GM18909 (cell line): ENCODE measurements at regions not wholly inside any gene's neighbourhood (a gene's known extent, or its start where the extent isn't known, plus 50 kb on each side); places are given as distances from the start of the nearest gene placed in this dataset.
"Not testable (repeated sequence)": the region's sequence is repeated elsewhere in the genome, so short reads cannot be mapped to it uniquely, and the experiment has no call there.

ENCODE experiments used
- ATAC-seq: cut with Tn5 transposase; IDR thresholded peaks from one replicate; pipeline ENCODE4 v1.9.1; 2021; ENCODE audit warnings: mild to moderate bottlenecking; ENCODE audit not compliant: unreplicated experiment, poor library complexity

DNA sequence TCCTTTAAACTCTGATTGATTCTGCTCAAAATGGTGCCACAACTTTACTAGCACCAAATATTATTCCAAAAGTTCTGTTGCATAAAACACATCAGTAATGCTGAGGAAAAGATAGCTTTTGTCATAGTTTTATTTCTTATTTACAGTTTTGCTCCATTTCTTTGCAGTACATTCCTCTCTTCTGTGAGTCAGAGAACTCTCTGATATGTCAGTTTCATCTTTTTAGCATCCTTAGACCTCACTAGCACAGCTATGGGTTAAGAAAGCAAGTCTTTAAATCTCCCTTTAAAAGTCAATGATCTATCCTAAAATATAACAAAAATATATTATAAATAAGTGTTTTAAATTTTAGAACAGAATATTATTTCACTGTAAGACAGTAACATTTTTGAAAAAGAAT is 356.6 kb upstream of the SNX7 start:
- ATAC-seq, result no peak

DNA sequence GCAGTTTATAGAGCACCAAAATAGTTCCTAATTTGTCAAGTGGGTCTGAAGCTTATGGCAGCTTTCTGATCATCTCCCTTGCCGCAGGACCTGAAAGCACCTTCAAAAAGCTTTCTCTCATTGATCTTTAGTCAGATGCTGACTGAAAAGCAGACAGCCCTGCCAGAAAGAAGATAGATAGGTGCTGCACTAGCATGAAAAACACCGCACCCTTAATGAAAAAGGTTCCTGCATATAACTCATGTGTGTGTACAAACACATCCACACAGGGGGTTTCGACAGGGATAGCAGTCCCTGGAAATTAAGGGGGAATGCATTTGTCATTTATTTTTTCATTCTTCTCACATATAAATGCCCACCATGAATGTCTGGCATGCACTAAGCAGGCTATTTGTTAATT is 361.7 kb upstream of the SNX7 start:
- no peak for ATAC-seq

DNA sequence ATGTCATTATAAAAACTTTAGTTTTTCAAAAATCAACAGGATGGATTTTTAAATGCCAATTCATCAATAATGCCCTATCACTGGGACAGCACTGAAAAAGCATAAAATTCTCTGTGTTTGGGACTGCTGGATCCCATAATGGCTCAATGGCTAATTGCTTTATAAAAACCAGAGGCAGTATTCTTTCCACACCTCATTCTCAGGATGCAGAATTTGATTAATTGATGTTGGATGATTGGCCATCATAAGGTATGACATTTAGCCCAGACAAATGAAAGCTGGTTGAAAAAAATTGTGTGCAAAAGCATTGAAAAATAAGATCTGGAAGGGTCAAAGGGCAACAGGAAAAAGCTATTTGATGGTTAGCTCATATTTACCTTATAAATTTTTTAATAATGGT is 362.2 kb upstream of the SNX7 start:
- no peak for ATAC-seq

DNA sequence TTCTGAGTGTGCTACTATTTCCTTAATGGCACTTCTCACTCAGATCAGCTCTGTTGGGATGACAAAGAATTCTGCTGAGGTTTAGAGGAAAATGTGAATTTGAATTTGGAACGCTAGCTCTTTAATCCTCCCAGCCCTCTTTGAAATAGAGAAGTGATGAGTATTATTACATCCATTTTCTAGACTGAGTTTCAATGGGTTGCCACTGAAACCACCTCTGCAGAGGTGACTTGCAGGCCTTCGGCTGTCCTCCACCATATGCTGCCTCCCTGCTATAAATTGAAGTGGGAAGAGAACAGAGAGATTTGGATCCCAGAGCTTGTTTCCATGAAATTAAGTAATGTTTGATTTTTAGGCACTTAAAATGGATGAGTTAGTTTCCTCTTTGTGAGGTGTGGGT is 363.2 kb upstream of the SNX7 start:
- ATAC-seq, result no peak

DNA sequence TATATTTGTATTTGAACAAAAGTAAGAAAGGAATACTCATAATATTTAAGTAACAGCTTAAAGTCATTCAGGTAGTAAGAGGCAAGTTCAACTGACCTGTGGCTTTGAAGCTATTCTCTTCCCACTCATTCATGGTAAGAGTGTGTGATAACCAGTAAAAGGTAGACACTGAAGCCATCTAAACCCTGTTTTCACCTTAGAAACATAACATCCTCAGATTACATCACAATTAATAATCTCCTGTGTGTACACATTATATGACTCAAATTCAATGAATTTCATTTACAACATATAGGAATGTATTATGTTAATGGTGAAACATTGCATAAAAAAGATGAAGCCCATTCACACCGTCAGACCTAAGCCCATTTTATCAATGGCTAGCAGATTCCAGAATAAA is 364.8 kb upstream of the SNX7 start:
- no peak for ATAC-seq

DNA sequence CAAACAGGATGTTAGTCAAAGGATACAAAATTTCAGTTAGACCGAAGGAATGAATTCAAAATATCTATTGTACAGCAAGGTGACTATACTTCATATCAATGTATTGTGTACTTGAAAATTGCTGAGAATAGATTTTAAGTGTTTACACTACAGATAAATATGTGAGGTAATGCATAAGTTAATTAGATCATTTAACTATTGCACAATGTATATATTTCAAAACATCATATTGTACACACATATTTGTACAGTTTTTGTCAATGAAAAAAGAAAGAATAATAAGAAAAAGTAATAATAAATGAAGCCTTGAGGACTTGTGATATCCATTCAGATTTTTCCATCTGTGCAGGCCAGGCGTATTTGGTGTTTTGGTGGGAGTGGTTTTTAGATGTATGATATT is 367.4 kb upstream of the SNX7 start:
- no peak for ATAC-seq

DNA sequence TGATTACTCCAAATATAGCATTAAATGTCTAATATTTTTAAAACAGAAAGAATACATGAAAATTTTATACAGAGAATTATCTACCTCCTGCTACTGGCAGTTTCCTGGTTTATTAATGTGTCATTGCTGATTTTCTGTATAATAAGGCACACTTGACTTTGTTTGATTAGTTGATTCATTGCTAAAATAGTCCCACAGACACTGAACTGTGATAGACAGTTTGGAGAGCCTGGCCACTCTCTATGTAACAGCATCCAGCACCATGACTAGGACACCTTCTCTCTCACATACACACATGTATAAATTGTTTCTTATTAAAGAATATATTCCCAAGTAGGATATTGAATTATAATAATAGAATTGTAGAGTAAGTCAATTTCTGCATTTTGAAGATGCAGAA is 368.5 kb upstream of the SNX7 start:
- no peak for ATAC-seq

DNA sequence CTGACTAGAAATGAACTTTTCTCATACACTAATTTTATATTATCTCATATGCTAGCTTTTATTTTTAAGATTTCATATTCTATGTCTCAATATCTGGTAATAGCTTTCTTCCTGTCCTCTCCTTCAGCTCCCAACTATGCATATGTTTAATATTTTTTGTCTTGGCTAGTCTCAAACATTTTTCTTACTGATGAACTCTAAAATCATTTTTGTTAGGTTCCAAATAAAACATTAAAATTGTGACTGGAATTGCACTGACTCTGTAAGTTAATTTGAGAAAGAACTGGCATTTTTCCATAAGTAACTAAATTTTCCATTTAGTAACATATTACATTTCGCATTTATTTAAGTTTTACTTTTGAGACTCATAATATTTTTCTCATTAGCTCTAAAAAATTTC is 368.5 kb upstream of the DPYD start:
- no peak for ATAC-seq

DNA sequence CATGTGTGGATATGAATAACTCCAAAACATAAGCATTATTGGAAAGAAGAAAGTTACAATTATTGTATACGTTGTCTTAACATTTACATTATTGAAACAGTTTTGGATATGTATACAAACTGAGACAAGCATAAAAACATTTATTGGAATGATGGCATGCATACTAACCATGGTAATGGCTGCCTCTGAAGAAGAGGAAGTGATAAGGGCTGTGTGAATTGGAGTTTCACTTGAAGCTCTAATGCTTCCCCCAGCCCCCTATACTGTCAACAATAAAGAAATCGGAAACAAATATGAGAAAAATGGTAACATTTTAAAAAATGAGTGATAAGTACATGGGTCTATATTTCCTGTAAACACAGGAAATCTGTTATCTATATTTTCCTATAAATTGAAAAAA is 367.7 kb upstream of the DPYD start:
- peak; percentile 43 for ATAC-seq

DNA sequence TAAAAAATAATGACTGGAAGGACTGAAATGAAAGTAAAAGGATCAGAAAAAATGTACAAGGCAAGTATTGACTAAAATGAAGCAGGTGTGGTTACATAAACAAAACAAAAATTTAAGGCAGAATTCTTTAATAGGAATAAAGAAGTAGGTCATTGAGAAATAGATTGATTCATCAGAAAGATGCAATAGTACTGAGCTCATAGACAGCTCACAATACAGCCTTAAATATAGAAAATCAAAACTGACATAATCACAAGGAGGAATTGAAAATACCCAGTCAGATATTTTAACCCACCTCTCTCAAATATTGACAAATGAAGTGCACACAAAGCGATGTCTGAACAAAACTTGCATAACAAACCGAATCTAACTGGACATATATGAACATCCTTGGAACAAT is 366.8 kb upstream of the DPYD start:
- ATAC-seq, result no peak

DNA sequence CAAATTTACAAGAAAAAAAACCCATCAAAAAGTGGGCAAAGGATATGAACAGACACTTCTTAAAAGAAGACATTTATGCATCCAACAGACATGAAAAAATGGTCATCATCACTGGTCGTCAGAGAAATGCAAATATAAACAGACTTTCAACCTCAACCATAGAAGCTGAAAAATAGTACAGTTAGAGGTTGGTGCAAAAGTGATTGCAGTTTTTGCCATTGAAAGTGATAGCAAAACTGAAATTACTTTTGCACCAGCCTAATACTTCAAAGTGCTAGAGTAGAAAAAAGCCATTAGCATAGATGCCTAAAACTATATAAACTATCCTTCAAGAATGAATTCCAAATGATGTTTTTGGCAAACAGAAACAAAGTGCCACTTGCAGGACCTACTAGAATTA is 365.8 kb upstream of the DPYD start:
- ATAC-seq, result peak; percentile 59

DNA sequence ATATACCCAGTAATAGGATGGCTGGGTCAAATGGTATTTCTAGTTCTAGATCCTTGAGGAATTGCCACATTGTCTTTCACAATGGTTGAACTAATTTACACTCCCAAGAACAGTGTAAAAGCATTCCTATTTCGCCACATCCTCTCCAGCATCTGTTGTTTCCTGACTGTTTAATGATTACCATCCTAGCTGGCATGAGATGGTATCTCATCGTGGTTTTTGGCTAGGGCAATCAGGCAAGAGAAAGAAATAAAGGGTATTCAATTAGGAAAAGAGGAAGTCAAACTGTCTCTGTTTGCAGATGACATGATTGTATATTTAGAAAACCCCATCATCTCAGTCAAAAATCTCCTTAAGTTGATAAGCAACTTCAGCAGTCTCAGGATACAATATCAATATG is 364.5 kb upstream of the DPYD start:
- ATAC-seq, result not testable (repeated sequence)

DNA sequence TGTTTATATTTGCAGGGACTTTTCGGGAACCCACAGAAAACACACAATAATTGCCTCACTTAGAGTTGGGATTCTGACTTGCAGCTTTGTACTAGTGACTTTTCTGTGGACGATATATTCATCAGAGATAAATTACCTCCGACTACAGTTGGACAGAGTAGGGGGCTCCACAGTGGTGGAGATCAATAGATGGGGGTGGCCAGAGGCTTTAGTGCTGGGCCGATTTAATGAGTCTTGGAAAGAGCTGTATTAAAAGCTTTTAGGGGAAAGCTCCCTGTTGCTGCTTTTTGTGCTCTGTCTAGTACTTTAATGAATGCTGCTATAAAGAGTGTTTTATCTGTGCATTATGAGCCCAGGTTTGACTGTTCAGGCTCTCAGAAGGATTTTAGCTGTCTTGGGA is 359.2 kb upstream of the DPYD start:
- no peak for ATAC-seq

DNA sequence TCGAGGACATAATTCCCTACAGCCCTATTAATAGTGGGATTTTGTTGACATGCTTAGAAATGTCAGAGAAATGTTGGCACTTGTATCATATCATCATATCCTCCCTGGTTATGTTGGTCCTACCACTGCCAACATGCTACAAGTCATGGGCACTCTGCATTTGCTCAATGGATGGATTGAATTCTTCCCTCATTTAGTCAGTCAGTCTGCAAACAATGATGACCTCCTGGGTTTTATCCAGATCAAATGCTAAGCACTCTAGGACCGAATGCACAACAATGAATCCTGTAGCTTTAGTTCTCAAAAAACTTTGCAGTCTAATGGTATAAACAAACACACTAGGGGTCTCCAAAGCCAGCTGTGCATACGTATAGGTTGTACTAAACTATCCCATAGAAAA is 357.2 kb upstream of the DPYD start:
- no peak for ATAC-seq

DNA sequence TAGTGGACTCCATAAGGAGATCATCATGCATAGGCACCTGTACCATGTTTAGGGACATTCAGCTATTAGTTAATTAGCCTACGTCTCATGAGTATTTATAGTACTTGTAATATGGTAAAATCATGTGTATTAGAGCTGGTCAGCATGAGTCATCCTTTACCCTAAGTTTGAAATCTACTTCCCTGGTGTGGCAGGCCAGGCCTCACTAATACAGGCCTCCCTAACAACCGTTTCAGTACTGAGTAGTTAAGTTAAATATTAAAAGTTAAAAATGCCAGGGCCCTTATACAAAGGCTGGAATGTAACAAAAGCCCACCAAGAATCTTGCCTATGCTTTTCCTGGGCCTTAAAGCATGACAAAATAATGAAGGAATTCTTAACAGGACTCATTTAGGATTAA is 356.3 kb upstream of the DPYD start:
- no peak for ATAC-seq

DNA sequence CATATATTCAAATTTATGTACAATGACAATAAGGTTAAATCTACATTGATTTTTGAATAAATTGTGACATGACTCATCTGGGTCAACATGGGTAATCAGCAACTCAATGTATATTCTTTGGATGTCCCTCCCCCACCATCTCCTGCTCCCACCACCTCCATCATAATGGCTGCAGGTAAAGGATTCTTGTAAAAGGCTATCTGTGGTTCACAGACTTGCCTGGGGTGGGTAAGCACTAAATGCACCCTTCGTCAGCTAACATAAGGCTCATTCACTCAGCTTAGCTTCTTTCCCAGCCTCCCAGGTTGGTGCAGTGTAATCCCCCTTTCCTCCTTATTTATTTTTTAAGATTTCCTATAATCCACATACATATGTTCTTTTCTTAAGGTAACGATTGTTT is 355.7 kb upstream of the DPYD start:
- ATAC-seq, result no peak

DNA sequence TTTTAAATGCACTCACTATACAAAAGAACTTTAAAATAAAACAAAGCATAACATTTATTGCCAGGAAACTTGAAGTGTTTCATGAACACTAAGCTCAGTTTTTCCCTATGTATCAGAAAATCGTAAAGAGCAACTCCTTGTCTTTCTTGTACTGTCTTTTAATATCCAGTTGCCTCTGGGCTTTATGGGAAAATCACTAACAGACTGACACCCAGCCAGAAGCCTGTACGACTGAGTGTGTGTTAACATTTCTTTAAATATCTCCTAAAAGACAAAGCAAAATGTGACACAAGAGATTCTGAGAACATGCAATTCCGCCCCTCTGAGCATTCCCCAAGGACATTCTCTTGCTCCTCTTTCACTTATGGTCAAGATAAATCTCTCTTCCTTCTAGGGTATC is 347.5 kb upstream of the DPYD start:
- ATAC-seq, result no peak

DNA sequence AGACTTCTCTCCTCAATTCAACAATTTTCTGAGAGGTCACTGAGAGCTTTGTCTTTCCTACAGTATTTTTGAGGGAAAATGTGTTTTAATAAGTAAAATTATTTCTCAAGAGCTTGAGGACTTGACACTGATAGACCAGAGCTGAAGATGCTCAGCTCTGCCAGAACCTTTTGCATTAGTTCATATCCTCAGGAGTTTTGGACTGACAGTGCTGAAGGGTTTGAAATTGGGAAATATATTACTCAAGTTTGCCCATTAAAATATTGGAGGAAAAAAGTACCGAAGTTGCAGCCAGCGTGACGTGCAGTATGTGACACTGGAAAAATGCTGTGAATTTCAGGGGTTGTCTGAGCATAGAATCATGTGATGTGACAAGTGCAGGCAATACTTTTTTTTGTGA is 346.6 kb upstream of the DPYD start:
- ATAC-seq, result no peak

DNA sequence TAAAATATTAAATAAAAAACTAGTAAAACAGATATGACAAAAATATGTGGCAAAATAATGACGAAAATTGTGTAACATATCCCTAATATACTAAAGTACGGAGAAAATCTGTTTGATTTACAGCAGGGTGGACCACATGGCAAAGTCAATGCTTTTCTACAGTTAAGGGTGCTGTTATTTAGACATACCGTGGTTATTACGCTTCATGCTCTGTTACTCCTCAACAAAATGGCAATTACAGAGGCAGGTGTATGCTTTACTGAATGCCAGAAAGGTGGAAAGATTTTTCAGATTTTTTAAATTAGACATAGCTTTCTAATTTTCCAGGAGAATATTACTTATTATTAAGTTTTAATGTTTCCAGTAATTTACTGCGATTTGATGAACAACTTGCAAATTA is 343.9 kb upstream of the DPYD start:
- ATAC-seq, result no peak

DNA sequence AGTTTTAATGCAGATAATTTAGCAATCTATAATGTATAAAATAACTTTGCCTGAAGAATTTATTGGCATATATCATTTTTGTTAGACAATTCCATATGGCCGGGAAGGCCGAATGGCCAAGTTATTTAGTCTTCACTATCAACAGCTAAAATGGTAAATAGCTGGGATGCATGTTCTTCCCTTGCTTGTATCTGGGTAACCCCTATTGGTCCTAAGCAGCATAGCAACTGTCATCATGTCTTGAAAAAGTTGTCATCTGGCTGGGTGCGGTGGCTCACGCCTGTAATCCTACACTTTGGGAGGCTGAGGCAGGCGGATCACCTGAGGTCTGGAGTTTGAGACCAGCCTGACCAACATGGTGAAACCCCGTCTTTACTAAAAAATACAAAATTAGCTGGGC is 340.0 kb upstream of the DPYD start:
- no peak for ATAC-seq

DNA sequence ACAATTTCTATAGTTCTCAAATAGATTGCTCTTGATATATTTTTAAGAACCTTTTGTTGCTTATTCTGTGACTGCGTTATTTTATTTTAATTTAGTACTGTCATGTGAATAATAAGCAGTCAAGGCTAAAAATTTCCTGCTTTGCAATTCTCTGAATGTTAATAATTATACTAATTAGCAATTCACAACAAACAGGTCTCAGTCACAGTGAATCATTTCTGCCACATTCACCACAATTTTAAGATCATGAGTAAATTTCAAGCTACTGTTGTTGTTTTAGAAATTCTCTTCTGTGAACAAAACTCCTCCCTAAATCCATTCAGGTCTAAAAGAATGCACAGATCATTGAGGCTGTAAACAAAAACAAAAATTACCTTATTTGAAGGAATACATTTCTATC is 339.6 kb upstream of the DPYD start:
- no peak for ATAC-seq

DNA sequence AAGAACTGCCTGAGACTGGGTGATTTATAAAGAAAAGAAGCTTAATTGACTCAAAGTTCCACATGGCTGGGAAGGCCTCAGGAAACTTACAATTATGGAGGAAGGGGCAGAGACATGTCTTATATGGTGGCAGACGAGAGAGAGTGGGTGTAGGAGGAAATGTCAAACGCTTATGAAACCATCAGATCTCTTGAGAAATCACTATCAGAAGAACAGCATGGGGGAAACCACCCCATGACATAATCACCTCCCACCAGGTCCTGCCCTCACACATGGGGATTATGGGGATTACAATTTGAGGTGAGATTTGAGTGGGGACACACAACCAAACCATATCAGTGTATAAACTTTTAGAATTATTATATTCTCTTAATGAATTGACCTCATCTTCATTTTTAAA is 335.9 kb upstream of the DPYD start:
- no peak for ATAC-seq

DNA sequence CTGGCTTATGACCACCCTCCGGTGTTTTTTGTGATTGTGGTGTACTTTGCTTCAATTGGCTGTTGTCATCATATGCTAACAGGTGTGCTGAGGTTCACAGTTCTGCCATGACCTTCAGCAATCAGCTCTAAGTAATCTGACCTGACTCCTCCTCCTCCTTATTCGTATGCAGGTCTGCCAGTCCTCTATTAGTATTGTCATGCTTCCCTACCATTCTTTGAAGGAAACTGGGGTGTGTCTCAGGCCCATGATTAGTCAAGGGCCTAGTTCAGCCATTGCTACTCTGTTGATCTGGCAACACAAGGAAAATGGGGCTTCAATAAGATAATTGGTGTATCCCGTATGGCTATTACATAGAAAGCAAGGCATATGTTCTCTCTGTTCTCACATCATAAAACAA is 332.3 kb upstream of the DPYD start:
- no peak for ATAC-seq

DNA sequence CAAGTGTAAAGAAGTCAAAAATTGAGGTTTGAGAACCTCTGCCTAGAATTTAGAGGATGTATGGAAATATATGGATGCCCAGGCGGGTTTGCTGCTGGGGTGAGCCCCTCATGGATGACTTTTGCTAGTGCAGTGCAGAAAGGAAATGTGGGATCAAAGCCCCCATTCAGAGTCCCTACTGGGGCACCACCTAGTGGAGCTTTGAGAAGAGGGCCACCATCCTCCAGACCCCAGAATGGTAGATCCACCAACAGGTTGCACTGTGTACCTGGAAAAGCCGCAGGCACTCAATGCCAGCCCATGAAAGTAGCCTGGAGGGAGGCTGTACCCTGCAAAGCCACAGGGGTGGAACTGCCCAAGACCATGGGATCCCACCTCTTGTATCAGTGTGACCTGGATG is 330.7 kb upstream of the DPYD start:
- no peak for ATAC-seq
